GM21367 (cell line): ENCODE measurements at regions not wholly inside any gene's neighbourhood (a gene's known extent, or its start where the extent isn't known, plus 50 kb on each side); places are given as distances from the start of the nearest gene placed in this dataset.
"Not testable (repeated sequence)": the region's sequence is repeated elsewhere in the genome, so short reads cannot be mapped to it uniquely, and the experiment has no call there.

Source experiments
- ATAC-seq: cut with Tn5 transposase; IDR thresholded peaks from one replicate; pipeline ENCODE4 v1.9.1; 2021; ENCODE audit not compliant: unreplicated experiment

DNA sequence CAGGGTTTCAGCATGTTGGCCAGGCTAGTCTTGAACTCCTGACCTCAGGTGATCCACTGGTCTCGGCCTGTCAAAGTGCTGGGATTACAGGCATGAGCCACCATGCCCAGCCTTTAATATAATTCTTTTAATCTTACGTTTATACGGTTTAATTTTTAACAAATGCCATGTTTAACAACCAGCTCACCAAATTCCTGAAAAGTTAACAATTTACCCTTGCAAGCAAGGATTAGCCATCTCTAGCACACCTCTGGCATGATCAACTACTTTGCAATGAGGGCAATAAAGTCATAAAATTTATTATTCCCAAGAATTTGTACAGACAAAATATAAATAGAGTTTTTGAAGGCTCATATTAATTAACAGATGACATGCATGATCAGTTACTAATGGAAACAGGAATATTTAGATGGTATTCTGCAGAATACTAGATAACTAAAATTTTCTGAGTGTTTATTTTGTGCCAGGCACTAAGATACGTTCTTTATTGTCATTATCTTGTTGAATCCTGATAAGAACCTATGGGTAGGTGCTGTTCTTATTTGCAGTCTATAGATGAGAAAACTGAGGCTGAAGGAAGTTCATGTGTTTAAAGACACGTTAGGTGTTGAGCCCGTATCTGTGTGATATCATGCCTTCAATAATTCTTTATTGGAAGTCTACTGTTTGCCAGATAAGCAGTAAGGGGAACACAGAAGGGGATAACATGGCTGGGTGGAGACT is 190.1 kb downstream of the CDCA7 start:
- no peak for ATAC-seq

- ATAC-seq: no peak
These were observed 190.7 kb downstream of the CDCA7 start for GRCh38 chr2:173545364-173545763.

DNA sequence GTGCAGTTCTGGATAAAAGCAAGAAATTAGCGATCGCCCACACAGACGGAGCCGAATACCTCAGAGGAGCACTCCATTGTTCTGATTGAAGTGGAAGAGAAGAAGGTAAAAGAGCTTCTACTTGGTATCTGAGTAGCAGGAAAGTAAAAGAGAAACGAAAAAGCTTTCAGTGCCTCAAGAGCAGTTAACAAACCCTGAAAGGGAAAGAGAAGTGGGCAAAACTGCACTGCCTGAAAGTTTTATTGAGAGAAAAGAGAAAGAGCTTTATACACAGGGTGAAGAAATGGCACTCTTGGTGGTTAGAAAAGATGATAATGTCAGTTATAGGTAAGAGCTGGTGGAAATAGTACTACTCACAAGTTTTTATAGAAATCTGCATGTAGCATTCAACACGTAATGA is 192.8 kb downstream of the CDCA7 start:
- no peak for ATAC-seq

DNA sequence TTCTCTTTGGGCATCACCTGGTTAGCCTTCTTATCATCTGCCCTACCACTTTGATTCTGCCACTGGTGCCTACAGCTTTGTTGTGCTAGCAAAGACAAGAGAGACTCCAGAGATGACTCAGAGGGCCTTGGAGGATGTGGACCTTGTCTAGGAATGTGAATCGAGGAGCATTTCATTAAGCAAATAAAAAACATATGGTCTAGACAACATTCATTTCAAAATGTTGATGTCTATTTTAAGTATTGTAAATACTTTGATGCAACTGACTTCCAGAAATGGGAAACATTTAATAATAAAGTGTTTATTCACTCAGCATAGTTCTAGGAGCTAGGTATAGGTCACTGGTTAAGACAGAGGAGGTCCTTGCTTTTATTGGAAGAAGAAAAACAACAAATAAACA is 195.5 kb downstream of the CDCA7 start:
- no peak for ATAC-seq

DNA sequence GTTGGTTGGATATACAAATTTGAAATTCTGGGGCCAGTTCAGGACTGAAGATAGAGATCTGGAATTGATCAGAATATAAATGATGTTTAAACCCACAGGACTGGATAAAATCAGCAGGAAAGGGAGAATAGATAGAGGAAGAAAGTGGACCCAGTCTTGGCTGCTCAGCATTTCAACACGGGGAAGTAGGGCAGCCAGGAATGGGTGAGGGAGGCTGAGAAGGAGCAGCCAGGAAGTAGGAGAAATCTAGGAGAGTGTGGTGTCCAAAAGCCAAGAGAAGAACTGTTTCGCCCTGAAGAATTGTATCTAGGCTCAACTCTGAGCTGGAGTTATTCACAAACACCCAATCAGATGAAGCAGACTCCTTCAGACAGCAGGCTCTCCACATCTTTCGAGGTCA is 197.9 kb downstream of the CDCA7 start:
- no peak for ATAC-seq

DNA sequence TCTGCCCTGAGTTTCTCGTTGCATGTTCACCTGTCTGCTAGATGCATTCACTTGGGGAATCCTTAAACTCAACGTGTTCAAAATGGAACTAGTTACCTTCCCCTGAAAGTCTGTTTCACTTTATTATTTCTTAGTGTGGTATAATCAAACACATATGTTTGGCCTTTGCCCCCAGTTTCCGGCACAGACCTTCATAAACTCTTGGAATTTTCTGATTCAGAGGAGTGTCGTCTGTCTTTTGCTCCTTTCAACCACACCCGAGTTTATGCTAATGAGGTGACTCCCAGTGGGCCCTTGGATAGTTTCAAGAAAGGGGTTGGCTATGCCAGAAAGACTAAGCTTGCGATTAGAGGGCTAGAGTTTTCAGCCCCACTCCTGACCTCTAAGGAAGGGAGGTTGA is 198.9 kb downstream of the CDCA7 start:
- no peak for ATAC-seq

DNA sequence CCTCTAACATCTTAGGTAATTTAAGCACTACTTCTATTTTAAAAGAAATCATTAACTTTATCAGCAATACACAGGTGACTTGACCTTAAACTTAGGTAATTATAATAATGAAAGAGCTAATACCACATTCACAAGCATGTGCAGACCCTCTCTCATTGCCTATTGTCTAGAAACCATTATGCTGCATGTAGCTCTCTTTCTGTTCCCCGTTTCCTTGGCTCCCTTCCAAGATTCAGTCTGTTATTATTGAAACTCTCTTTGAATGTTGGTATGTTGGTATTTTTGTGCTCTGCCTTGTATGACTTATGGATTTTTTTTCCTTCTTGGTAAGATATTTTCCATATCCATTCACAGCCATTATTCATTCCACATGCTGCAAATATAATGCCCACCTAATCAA is 201.2 kb downstream of the CDCA7 start:
- no peak for ATAC-seq

DNA sequence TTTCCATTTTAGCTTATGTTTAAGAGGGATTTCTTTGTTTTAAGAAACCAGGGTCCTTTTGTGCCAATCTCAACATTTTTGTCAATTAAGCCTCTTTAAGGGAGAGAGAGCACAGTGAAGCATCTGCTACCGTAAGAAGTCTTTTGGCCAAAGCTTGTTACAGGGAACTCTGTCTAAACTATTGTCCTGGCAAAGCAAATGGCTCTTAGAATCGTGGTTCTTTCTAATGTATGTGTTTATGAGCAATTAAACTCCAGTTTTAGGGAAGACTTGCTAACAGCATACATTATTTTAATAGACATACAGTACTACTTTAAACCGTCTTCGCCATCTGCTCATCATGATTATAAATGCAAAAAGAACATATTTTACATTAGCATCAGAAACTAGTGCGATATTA is 202.1 kb downstream of the CDCA7 start:
- ATAC-seq: no peak

DNA sequence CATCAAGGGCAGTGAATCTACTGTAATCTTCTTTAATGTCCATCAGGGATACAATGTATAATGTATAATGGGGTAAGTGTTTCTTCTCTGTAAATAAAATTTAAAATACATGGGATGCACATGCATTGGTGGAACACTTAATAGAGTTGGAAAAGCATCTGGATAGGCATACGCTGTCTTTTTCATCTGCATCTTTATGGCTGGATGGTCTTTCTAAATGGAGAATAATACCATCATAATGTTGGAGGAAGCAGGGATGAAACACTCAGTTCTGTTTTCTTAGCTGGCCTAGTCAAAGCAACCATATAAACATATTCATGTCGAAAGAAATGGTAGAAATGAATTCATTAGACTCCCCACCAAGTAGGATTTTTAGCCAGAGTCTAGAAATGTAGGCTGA is 202.8 kb downstream of the CDCA7 start:
- no peak for ATAC-seq

GRCh38 chr2:173567493-173567892 is 212.8 kb downstream of the CDCA7 start:
- ATAC-seq: no peak

- ATAC-seq: no peak
These were observed 213.4 kb downstream of the CDCA7 start for GRCh38 chr2:173568054-173568453.

DNA sequence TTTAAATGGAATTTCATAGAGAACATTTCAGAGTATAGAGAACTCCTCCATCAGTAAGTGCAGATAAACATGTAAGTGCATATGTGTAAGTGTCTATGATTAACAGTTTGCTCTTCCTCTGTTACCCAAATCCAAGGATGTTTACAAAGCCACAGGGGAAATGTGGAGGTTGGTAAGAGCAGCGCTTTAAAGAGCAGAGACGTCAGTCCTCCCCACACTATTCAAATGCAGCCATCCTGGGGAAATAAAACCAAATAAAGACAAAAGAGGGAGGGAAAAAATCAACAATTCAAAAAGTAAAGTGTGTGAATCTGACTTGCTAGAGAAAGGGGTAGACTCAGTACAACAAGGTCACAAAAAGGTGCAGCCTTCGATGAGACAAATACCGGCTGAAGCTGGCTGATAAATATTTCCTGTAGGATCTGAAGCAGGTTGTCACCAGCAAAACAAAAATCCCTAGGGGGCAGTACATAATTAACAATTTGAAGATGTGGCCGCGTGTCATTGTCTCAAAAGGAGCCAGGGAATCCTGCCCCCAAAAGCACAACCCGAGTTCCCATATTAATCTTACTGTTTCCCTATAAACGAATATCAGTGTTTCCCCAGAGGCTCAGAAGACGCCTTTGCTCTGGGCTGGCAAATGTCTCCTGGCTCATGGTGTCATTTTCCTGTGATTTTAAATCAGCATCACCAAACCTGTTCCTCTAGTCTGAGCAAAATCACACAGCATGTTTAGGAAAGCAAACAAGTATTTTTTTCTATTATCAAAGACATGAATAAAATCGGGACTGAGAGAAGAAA is 216.5 kb downstream of the CDCA7 start:
- ATAC-seq: no peak

- ATAC-seq: no peak
These were observed 217.4 kb downstream of the CDCA7 start for GRCh38 chr2:173571887-173572680.

DNA sequence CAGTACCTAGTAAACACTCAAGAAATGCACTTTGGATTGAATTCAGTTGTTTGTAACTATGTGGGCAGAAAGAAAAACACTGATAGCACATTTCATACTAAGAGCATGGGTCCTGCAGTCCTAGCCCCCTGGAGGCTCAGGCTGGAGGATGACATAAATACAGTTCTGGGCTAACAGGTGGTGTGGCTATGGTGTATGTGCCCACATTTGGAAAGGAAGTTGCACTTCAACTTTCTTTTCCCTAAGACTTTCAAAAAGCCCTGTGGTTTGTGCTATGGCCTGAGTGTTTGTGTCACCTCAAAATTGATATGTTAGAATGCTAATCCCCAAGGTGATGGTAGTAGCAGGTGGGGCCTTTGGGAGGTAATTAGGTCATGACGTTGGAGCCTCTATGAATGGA is 218.2 kb downstream of the CDCA7 start:
- ATAC-seq: no peak

DNA sequence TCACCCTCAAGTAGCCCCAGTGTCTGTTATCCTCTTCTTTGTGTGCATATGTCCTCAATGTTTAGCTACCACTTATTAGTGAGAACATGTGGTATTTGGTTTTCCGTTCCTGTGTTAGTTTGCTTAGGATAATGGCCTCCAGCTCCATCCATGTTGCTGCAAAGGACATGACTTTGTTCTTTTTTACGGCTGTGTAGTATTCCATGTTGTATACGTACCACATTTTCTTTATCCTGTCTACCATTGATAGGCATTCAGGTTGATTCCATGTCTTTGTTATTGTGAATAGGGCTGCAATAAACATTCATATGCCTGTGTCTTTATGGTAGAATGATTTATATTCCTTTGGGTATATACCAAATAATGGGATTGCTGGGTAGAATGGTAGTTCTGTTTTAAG is 219.1 kb downstream of the CDCA7 start:
- not testable (repeated sequence) for ATAC-seq

DNA sequence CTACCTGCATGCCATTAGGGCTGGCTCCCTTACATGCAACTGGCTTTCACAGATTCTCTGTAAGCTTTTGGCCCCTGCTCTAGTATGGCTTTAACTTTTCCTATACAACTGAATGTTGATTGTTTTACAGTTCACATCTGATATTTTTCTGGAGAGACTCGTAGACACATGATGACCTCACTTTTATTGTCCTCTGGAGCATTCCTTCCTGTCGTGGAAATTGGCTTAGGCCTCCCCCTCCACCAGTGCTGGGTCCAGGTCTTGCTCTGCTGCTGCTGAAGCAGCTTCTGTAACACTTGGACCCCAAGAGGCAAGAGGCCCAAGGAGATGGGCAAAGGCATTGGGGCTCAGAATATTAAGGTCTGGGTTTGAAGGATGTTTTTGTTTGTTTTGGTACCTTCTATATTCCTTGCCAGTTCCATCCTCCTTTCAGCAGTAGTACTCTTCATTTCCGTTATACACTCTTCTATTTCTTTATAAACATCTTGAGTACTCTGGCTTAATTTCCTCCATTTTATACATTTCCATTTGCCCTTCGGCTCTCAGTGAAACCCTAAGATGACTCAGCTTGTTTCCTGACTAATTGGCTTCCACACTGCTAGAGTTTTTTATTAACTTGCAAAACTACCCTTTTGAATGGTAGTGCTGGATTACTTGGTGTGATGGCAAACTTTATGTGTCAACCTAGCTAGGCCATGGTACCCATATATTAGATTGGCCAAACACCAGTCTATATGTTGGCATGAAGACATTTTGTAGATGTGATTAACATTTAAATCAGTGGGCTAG is 219.8 kb downstream of the CDCA7 start:
- no peak for ATAC-seq

DNA sequence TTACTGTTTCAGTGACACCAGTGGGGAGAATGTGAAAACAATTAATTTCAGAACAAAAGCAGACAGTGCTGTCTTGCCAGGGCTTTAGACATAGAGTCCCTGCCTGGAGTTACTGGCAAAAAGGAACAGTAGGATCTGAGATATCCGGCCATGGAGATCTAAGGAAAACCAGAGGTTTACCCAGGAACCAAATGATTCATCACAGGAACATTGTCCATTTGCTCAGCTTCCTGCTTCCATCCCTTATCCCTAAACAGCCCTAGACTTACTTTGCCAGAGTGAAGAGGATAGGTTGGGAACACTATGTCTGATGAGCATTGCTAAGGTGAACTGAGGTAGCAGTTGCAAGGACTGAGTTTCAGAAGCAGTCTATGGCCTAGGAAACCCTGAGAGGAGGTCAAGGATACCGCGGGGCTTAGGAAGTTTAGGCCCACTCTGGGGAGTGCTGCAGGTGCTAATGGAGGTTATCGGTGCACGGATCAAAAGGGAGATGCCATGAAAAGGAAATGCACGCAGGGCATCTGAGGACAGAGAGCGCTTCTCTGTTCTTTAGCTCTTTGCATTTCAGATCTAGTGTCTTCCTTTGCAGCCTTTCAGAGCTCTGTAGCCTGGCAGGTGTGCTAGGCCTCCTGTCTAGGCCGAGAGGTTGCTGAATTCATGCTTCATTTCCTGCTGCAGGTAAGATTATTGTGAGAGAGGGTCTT is 223.9 kb downstream of the CDCA7 start:
- no peak for ATAC-seq

DNA sequence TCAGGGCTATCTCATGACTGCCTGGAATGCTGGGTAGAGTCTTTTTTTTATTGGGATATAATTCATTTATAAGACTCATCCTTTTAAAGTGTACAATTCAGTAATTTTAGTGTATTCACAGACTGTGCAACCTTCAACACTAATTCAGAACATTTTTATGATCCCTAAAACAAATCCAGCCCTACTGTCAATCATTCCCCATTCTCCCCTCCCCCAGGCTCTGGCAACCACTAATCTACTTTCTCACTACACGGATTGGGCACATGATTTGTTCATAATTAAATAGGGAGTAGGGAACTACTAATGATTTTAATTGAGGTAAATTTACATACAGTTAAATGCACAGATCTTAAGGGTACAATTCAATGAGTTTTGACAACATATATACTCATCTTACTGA is 225.7 kb downstream of the CDCA7 start:
- ATAC-seq: no peak

DNA sequence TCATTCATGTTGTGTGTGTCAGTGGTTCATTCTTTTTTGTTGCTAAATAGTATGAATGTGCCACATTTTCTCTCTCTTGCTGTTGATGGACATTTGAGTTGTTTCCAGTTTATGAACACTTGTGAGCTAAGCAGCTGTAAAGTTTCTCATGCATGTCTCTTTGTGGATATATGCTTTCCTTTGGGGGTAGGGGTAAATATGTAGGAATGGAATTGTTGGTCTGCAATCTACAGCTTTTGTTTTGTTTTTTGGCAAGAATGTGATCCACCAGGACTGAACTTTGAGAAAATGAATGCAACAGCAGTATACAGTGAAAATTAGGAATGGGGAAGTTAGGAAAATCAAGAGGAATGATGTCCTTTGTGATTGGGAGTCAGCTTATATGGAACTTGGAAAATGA is 226.3 kb downstream of the CDCA7 start:
- ATAC-seq: no peak

DNA sequence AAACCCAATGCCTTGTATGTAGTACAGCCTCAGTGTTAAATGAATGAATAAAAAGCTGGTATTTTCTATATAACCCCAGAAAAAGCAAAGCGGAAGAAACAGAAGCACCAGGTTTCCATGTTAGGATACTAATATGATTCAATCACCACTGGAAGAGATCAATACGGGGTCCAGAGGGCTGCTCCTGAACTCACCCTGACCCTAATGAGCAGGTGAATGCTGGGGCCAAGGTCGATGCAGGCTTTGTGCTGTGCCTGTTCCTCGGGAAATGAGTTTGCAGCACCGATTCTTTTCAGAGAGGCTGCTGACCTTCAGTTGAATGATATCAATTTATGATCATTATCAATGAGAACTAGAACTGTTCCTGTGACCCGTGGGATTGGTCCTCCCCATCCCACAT is 228.5 kb downstream of the CDCA7 start:
- ATAC-seq: no peak
